WTC11 (cell line): ENCODE measurements at regions not wholly inside any gene's neighbourhood (a gene's known extent, or its start where the extent isn't known, plus 50 kb on each side); places are given as distances from the start of the nearest gene placed in this dataset.

ENCODE experiments used
- CBFB ChIP-seq: sonication (generic); formaldehyde crosslinking; IDR thresholded peaks from 2 replicates; pipeline ENCODE4 v1.8.1; 2022; ENCODE audit warnings: mild to moderate bottlenecking, low read depth, missing genetic modification reagents
- FOXK1 ChIP-seq: sonication (generic); formaldehyde crosslinking; IDR thresholded peaks from 2 replicates; pipeline ENCODE4 v1.8.0; 2022; ENCODE audit warnings: mild to moderate bottlenecking, moderate library complexity, missing genetic modification reagents
- NFYB ChIP-seq: sonication (generic); formaldehyde crosslinking; conservative IDR thresholded peaks from 2 replicates; pipeline ENCODE4 v1.8.0; 2022; ENCODE audit warnings: low read depth, missing genetic modification reagents
- TEAD1 ChIP-seq: sonication (generic); formaldehyde crosslinking; IDR thresholded peaks from 2 replicates; pipeline ENCODE4 v1.8.0; 2022; ENCODE audit warnings: mild to moderate bottlenecking, missing genetic modification reagents
- ZBTB21 ChIP-seq: sonication (generic); formaldehyde crosslinking; IDR thresholded peaks from 2 replicates; pipeline ENCODE4 v1.8.1; 2023; ENCODE audit warnings: mild to moderate bottlenecking, missing genetic modification reagents, borderline replicate concordance
- TF ChIP-seq, protein P1 (sequence below): fragments of 200-600 bp; IDR thresholded peaks from 2 replicates; pipeline ENCODE4 v1.8.0; 2022; ENCODE audit warnings: antibody characterized with exemption
- TF ChIP-seq, protein P2 (sequence below): sonication (generic); formaldehyde crosslinking; IDR thresholded peaks from 2 replicates; pipeline ENCODE4 v1.8.1; 2023; ENCODE audit warnings: mild to moderate bottlenecking, missing genetic modification reagents, moderate library complexity
- TF ChIP-seq, protein P3 (sequence below): sonication (generic); formaldehyde crosslinking; IDR thresholded peaks from 2 replicates; pipeline ENCODE4 v1.8.1; 2023; ENCODE audit warnings: mild to moderate bottlenecking, missing genetic modification reagents, moderate library complexity
- TF ChIP-seq, protein P4 (sequence below): sonication (generic); formaldehyde crosslinking; conservative IDR thresholded peaks from 2 replicates; pipeline ENCODE4 v1.8.1; 2022; ENCODE audit warnings: mild to moderate bottlenecking, missing genetic modification reagents

DNA sequence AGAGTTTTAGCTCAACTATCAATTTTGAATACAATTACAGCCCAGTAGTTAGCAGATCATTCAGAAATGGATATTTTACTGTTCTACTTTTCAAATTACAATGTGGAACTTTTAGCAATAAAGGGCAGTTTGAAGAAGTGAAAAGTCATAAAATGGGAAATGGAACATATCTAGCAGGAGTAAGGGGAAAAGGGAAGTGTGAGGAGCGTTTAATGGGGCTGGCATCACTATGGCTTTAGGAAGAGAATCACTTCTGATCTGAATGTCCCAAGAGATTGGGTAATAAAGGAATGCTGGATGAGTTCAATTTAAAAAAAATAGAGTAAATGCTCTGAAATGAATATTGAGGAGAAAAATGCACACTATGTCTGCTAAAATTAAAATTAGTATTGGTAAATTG, 77.4 kb downstream of the ATPSCKMT start:
- TF ChIP-seq CBFB (CRISPR knock-in tag): no peak
- TF ChIP-seq, protein P1, sequence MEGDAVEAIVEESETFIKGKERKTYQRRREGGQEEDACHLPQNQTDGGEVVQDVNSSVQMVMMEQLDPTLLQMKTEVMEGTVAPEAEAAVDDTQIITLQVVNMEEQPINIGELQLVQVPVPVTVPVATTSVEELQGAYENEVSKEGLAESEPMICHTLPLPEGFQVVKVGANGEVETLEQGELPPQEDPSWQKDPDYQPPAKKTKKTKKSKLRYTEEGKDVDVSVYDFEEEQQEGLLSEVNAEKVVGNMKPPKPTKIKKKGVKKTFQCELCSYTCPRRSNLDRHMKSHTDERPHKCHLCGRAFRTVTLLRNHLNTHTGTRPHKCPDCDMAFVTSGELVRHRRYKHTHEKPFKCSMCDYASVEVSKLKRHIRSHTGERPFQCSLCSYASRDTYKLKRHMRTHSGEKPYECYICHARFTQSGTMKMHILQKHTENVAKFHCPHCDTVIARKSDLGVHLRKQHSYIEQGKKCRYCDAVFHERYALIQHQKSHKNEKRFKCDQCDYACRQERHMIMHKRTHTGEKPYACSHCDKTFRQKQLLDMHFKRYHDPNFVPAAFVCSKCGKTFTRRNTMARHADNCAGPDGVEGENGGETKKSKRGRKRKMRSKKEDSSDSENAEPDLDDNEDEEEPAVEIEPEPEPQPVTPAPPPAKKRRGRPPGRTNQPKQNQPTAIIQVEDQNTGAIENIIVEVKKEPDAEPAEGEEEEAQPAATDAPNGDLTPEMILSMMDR: no peak
- no peak for TF ChIP-seq ZBTB21
- TF ChIP-seq FOXK1 (CRISPR knock-in tag): no peak
- no peak for TF ChIP-seq NFYB (CRISPR knock-in tag)
- TF ChIP-seq, protein P2, sequence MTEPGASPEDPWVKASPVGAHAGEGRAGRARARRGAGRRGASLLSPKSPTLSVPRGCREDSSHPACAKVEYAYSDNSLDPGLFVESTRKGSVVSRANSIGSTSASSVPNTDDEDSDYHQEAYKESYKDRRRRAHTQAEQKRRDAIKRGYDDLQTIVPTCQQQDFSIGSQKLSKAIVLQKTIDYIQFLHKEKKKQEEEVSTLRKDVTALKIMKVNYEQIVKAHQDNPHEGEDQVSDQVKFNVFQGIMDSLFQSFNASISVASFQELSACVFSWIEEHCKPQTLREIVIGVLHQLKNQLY (CRISPR knock-in tag): no peak
- TF ChIP-seq TEAD1: no peak
- TF ChIP-seq, protein P3, sequence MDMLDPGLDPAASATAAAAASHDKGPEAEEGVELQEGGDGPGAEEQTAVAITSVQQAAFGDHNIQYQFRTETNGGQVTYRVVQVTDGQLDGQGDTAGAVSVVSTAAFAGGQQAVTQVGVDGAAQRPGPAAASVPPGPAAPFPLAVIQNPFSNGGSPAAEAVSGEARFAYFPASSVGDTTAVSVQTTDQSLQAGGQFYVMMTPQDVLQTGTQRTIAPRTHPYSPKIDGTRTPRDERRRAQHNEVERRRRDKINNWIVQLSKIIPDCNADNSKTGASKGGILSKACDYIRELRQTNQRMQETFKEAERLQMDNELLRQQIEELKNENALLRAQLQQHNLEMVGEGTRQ (CRISPR knock-in tag): no peak
- TF ChIP-seq, protein P4, sequence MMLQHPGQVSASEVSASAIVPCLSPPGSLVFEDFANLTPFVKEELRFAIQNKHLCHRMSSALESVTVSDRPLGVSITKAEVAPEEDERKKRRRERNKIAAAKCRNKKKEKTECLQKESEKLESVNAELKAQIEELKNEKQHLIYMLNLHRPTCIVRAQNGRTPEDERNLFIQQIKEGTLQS: no peak
